Vagina (tissue), 2 donors: ENCODE measurements at regions not wholly inside any gene's neighbourhood (a gene's known extent, or its start where the extent isn't known, plus 50 kb on each side); places are given as distances from the start of the nearest gene placed in this dataset.

Source experiments
- POLR2A ChIP-seq, 2 donors: fragments of 450-650 bp; IDR thresholded peaks; one replicate each; pipeline ENCODE4 v1.6.1; 2017; ENCODE audit warnings: antibody characterized with exemption in 2 of 2, mild to moderate bottlenecking in 2 of 2, moderate library complexity in 2 of 2
- TF ChIP-seq, protein P1 (sequence below), 3 experiments: fragments of 450-650 bp in 2 of 3; fragments of 200-600 bp in 1 of 3; sonication (generic) in 1 of 3; IDR thresholded peaks; one replicate each; pipeline ENCODE4 v1.5.1; 2017 to 2019; ENCODE audit warnings: antibody characterized with exemption in 3 of 3, mild to moderate bottlenecking in 2 of 3, moderate library complexity in 2 of 3

DNA sequence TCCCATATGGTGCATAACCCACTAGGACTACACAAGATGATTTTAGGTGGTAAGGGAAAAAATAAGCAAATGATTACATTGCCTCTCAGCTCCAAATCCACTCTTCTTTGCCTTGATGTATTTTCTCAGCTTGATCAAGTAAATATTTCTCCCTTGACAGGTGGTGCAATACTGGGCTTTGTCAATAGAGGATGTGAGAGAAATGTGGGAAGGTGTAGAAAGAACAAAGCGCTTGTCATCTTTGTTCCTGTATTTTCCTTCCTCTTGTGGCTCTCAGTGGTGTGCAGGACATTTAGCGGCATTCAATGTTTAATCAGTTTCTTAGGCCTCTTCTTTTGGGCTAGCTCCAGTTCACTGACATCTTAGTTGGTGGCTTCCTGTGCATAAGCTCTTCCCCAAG is 1165.8 kb upstream of the GOT2 start:
- TF ChIP-seq, protein P1, sequence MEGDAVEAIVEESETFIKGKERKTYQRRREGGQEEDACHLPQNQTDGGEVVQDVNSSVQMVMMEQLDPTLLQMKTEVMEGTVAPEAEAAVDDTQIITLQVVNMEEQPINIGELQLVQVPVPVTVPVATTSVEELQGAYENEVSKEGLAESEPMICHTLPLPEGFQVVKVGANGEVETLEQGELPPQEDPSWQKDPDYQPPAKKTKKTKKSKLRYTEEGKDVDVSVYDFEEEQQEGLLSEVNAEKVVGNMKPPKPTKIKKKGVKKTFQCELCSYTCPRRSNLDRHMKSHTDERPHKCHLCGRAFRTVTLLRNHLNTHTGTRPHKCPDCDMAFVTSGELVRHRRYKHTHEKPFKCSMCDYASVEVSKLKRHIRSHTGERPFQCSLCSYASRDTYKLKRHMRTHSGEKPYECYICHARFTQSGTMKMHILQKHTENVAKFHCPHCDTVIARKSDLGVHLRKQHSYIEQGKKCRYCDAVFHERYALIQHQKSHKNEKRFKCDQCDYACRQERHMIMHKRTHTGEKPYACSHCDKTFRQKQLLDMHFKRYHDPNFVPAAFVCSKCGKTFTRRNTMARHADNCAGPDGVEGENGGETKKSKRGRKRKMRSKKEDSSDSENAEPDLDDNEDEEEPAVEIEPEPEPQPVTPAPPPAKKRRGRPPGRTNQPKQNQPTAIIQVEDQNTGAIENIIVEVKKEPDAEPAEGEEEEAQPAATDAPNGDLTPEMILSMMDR (IDR thresholded peaks at IDR 0.05) = no peak
- TF ChIP-seq POLR2A (IDR thresholded peaks at IDR 0.05) = no peak
